ENCODE measurements at regions not wholly inside any gene's neighbourhood (a gene's known extent, or its start where the extent isn't known, plus 50 kb on each side); places are given as distances from the start of the nearest gene placed in this dataset.

DNA sequence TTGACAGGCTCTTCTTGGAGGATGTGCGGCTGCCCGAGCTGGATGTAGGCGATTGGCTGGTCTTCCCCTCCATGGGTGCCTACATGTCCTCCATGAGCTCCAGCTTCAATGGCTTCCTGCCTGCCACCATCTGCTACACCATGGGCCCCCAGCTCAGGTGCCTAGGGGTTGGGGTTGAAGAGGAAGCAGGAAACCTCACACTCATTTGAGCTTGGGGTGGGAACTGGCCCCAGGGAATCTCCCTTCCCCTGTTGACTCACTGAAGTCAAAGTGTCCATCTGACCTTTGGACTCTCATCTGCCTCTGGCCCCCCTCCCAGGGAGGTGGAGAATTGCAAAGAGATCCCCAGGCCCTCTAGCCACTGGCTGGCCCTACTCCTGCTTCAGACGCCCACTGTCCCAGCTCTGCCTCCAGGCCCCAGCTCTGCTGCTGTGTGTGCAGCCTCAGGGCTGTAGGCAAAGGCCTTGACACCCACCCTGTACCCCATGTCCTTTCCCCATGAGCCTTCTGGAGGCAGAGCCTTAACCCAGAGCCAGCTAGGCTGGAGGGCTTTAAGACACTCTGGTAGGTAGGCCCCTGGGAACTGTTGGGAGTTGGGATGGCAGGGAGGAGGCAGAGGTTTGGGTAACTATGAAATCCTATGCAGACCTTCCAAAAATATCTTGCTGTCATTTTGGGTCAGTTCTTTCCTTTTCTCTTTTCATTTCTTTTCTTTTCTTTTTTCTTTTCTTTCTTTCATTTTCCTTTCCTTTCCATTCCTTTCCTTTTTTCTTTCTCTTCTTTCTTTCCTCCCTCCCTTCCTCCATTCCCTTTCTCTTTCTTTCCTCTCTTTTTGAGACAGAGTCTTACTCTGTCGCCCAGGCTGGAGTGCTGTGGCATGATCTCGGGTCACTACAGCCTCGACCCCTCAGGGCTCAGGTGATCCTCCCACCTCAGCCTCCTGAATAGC is 66.9 kb upstream of the TINAGL1 start:
- Histone ChIP-seq H3K27me3 (no peaks in the 10 kb centered on the region), H3K4me1 (no peaks in the 10 kb centered on the region), H3K4me3 (no peak overlapping the region), H3K36me3 (no peaks in the 10 kb centered on the region), H3K9me3 (no peaks in the 10 kb centered on the region), H3K27ac (no peak overlapping the region)
- TF ChIP-seq, protein P1, sequence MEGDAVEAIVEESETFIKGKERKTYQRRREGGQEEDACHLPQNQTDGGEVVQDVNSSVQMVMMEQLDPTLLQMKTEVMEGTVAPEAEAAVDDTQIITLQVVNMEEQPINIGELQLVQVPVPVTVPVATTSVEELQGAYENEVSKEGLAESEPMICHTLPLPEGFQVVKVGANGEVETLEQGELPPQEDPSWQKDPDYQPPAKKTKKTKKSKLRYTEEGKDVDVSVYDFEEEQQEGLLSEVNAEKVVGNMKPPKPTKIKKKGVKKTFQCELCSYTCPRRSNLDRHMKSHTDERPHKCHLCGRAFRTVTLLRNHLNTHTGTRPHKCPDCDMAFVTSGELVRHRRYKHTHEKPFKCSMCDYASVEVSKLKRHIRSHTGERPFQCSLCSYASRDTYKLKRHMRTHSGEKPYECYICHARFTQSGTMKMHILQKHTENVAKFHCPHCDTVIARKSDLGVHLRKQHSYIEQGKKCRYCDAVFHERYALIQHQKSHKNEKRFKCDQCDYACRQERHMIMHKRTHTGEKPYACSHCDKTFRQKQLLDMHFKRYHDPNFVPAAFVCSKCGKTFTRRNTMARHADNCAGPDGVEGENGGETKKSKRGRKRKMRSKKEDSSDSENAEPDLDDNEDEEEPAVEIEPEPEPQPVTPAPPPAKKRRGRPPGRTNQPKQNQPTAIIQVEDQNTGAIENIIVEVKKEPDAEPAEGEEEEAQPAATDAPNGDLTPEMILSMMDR (IDR thresholded peaks at IDR 0.05): no peak
- intact Hi-C loops (cut with DNase I): no loop called here
- DNase-seq (ENCODE audit: low spot score in 2 of 2): no peak

DNA sequence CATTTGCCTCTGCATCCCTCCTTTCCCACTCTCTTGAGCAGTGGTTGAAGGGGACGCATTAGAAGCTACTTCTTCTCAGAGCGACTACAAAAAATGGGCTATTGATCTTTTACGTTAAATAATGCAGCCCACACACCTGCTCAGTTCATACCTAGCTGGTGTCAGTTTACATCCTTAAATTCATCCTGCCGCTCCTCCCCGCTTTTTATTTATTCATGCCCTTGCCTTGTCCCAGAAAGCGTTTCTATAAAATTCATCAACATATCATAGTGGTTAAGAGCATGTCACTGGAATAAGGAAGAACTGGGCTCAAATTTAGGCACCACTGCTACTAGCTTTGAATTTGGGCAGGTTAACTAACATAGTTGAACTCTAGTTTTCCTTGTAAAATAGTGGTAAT is 66.0 kb upstream of the TINAGL1 start:
- Histone ChIP-seq H3K9me3 (no peaks in the 10 kb centered on the region), H3K4me3 (no peak overlapping the region), H3K4me1 (no peaks in the 10 kb centered on the region), H3K36me3 (no peaks in the 10 kb centered on the region), H3K27me3 (no peaks in the 10 kb centered on the region), H3K27ac (no peak overlapping the region)
- TF ChIP-seq, protein P1 (IDR thresholded peaks at IDR 0.05): no peak
- DNase-seq (ENCODE audit: low spot score in 2 of 2): no peak
- intact Hi-C loops (cut with DNase I): no loop called here

DNA sequence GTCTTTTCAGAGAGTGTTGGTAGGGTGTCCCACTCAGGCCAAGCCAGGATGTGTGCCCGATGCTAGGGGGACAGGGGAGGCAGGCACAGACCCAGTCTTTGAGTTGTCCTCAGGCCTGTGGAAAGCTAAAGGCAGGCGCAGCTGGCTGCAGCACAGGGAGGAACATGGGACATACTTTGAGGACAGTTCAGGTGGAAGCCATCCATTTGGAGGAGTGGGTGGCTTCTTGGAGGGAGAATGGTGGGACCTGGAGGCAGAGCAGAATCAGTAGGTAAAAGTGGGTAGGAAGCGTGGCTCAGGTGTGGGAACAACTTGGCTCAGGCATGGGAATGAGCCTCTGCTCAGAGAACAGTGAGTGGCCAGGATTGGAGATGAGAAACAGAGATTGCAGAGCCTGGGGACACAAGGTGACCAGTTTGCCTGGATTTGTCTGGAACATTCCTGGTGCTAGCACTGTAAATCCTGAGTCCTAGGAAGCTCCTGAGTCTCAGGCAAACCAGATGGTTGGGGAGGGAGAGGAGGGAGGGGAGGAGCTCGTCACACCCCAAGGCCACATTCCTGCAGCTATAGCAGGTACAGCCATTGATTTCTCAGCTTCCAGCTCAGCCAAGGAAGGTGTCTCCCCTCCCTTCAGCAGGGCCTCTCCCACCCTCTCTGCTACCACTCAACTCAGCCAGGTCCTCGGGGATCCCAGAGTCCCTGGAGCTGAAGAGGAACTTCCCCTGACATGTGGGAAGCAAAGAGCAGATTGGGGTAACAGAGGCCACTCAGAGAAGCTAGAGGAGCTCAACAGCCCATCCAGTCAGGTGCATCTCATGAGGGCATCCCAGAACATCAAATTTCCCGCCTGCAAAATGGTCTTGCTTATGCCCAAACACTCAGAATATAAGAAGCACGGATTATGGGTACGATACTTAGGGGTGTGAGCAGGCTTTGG is 65.2 kb upstream of the TINAGL1 start:
- Histone ChIP-seq H3K36me3 (no peaks in the 10 kb centered on the region), H3K9me3 (no peaks in the 10 kb centered on the region), H3K4me3 (no peak overlapping the region), H3K27me3 (no peaks in the 10 kb centered on the region), H3K27ac (no peak overlapping the region), H3K4me1 (no peaks in the 10 kb centered on the region)
- intact Hi-C loops (cut with DNase I): no loop called here
- TF ChIP-seq, protein P1 (IDR thresholded peaks at IDR 0.05): no peak
- DNase-seq (ENCODE audit: low spot score in 2 of 2): no peak

- Histone ChIP-seq H3K36me3 (no peaks in the 10 kb centered on the region), H3K4me1 (no peaks in the 10 kb centered on the region), H3K27ac (no peak overlapping the region), H3K4me3 (no peak overlapping the region), H3K27me3 (no peaks in the 10 kb centered on the region), H3K9me3 (no peaks in the 10 kb centered on the region)
- TF ChIP-seq, protein P1 (IDR thresholded peaks at IDR 0.05): no peak
- intact Hi-C loops (cut with DNase I): no loop called here
- DNase-seq (ENCODE audit: low spot score in 2 of 2): no peak
Measured at GRCh38 chr1:31511848-31512615, 64.3 kb upstream of the TINAGL1 start.

- H3K36me3 ChIP-seq: no peaks in the 10 kb centered on the region
- no peaks in the 10 kb centered on the region for H3K4me1 ChIP-seq
- no peak overlapping the region for H3K27ac ChIP-seq
- no peaks in the 10 kb centered on the region for H3K9me3 ChIP-seq
- intact Hi-C loops (cut with DNase I): no loop called here
- TF ChIP-seq, protein P1 (IDR thresholded peaks at IDR 0.05): no peak
- DNase-seq (ENCODE audit: low spot score in 2 of 2): no peak
- H3K27me3 ChIP-seq: no peaks in the 10 kb centered on the region
- no peak overlapping the region for H3K4me3 ChIP-seq
Measured at GRCh38 chr1:31514117-31514516, 62.2 kb upstream of the TINAGL1 start.

Data from ascending aorta (tissue), 2 donors.